NCI-H524 (cell line): ENCODE measurements at regions not wholly inside any gene's neighbourhood (a gene's known extent, or its start where the extent isn't known, plus 50 kb on each side); places are given as distances from the start of the nearest gene placed in this dataset.
A peak's percentile ranks its signal among the peaks of the same experiment; 100 is the strongest.

Source experiments
- DNase-seq, 2 experiments: peaks; one replicate each; lab custom pipeline; 2025; lab: John Stamatoyannopoulos, UW

- no peak for DNase-seq
These were observed 246.1 kb upstream of the MEF2C start for GRCh38 chr5:89128906-89129625.

DNA sequence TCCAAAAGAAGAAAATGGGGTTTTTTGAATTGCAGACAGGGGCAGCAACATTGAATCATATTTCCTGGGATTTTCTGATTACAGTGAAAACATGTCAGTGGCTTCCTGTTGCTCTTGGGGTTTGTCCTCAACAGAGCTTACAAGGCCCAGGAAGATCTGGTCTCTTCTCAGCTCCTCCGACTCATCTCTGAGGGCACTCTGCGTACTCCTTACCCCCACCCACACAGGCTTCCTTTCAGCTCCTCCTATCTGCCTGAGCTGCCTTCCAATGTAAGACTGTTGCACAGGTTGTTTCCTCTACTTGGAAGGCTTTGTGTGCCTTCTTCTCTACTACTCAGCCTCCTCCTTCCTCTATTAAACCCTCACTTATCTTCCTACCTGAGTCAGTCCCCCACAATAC, 245.1 kb upstream of the MEF2C start:
- DNase-seq = no peak

- no peak for DNase-seq
These were observed 244.2 kb upstream of the MEF2C start for GRCh38 chr5:89127191-89127590.

GRCh38 chr5:89125372-89125771, 242.4 kb upstream of the MEF2C start:
- no peak for DNase-seq

DNA sequence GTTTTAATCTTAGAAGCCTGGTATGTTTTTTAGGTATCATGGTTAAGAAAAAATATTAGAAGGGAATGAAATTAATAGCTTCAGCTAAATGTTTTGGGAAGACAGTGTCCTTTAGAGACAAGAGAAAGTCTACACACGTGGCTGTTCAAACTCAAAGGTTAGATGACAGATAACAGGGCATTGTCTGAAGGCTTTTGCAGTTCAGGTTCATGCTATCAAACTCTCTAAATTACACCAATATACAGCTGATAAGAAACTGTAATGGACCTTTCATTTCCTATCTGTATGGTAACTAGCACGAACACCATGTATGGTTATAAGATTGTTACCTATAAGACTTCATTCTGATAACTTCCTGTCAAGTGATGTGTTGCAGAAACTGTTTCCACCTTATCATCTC, 240.6 kb upstream of the MEF2C start:
- DNase-seq = no peak

DNA sequence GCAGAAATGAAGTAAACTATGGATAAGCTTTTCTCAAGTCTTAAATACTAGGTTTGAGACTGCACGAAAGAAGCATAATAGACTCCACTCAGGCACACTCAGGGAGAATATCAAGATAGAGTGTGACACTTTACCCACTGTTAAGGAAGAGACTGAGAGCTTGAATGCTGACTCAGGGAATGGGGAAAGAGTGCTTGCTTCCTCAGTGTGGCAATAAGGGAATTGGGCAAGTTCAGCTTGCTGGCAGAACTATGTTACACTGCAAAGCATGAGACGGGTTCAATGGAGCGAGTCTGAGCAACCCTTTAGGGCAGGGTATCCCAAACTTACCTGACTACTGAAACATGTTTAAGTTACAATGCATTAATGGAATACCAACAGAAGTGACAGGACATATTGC, 237.7 kb upstream of the MEF2C start:
- no peak for DNase-seq

- no peak for DNase-seq
These were observed 234.2 kb upstream of the MEF2C start for GRCh38 chr5:89117124-89117644.

- DNase-seq = no peak
These were observed 228.1 kb upstream of the MEF2C start for GRCh38 chr5:89110916-89111646.

GRCh38 chr5:89106480-89106879, 223.5 kb upstream of the MEF2C start:
- no peak for DNase-seq

DNA sequence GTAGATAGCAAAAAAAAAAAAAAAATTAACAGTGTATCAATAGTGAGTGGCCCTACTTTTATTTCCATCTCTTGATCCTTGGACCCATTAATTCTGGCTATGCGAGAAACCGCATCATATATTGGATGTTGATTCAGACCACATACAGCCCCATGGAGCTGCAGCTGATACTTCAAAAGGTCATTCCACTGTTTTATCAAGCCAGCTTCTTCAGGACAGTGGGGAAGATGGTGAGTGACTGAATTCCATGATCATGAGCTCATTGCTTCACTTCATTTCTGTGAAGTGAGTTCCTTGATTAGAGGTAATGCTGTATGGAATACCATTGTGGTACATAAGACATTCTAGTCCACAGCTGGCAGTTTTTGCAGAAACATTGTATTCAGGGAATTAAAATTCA, 222.9 kb upstream of the MEF2C start:
- no peak for DNase-seq

DNA sequence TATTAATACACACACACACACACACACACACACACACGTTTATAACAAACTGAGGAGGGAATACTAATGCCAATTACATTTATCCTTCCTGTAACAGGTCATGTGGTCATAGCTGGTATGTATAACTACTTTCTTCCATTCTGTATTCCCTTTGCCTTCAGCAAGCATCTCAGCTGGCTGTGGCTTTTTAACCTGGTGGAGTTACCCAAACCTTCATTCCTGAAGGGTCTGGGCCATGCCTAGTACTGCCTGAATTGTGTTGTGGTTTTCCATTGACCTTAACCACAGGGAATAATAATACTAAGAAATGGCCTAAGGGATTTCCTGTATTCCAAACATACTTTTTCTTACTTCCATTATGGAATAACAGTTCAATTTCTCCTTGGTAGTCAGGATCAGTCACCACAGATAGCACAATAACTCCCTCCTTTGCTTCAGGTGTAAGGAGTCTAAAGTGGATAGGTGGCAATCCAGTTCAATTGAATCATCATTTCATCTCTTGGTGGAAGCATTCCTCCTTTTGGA, 222.2 kb upstream of the MEF2C start:
- DNase-seq = no peak

GRCh38 chr5:89098199-89098756, 215.3 kb upstream of the MEF2C start:
- no peak for DNase-seq

DNA sequence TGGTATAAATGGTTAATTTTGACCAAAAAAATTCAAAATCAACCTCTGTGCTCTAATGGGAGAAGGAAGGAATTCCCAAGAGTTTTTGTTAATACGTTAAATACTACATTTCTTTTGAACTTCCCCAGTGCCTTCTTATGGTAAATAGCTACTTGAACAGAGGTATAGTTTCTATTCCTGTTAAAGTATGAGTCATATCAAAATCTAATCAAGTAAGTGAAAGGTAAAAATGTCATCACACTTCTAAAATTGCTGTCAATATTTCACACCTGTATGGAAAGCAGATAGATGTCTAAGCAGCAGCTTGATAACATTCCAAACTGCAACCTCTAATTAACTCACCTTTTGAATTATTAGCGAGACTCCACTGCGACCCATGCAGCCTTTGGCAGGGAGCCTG, 214.1 kb upstream of the MEF2C start:
- no peak for DNase-seq

- no peak for DNase-seq
These were observed 212.4 kb upstream of the MEF2C start for GRCh38 chr5:89095341-89095740.

DNA sequence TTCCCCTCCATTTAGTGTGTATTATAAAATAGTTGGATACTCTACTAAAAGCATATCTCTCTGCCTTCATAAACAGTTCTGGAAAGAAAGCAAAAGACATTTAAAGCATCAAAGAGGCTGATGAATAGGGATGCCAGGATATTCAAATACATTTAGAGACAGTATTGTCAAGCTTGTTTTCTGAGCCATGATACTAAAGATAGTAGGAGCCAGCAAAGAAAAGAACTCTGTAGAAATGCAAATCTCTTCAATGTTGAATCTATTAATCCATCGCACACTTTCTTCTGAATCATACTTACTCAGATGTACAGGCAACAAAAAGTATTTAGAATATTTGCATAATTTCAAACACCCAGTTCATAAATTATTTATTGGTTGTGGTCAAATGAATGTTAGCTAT, 207.1 kb upstream of the MEF2C start:
- DNase-seq = no peak

- DNase-seq = peak; percentile 22 to 54
These were observed 204.8 kb upstream of the MEF2C start for GRCh38 chr5:89087551-89088318.

DNA sequence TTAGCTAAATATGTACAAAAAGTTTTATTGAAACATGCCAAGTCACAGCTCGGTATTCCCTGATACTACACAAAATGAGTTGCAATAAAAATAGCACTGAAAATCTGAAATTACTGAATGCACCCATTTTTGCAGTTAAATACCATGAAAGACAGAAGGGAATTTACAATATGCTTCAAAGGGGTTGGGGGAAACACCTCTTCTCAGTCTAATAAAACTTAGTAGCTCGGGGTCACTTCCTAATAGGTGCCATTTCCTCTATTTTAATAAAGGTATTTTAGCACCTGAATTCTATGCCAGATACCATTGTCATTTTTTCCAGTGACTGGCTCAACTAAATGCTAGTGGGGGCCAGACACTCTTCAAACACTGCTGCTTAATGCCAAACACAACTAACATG, 204.1 kb upstream of the MEF2C start:
- no peak for DNase-seq

- no peak for DNase-seq
These were observed 203.6 kb upstream of the MEF2C start for GRCh38 chr5:89086390-89087086.

DNA sequence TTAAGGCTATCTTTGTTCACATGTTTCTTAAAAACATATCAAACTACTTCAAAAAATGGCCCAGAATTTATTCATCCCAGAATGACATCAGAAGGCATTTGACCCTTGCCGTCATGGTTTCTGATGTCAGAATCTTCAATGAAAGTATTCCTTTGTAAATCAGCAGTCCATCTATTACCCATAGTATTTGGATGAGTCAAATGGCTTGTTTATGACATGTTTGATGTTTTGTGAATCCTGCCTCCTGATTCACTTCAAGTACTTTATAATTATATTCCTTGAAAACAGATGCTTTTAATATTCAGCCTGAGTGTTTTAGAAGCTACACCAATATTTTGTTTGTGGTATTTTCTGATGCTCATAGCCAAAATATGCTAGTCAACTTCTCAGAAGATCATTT, 200.8 kb upstream of the MEF2C start:
- no peak for DNase-seq

- no peak for DNase-seq
These were observed 198.4 kb upstream of the MEF2C start for GRCh38 chr5:89081360-89081759.

- DNase-seq = no peak
These were observed 197.6 kb upstream of the MEF2C start for GRCh38 chr5:89080467-89081116.
